WI38 (cell line): ENCODE measurements at regions not wholly inside any gene's neighbourhood (a gene's known extent, or its start where the extent isn't known, plus 50 kb on each side); places are given as distances from the start of the nearest gene placed in this dataset.

Experiments
- H3K4me3 ChIP-seq: 2 replicates; pipeline ENCODE4 v1.5.1; 2011; ENCODE audit warnings: low read depth, mild to moderate bottlenecking, control low read depth, low read length
- CTCF ChIP-seq: IDR thresholded peaks from 2 replicates; pipeline ENCODE4 v1.5.1; 2012; ENCODE audit warnings: low read depth, mild to moderate bottlenecking, control low read depth, low read length

GRCh38 chr13:90535421-90535820 is 812.1 kb upstream of the MIR17HG start:
- no peak overlapping the region for H3K4me3 ChIP-seq
- no peak for TF ChIP-seq CTCF

- TF ChIP-seq CTCF = no peak
- no peak overlapping the region for H3K4me3 ChIP-seq
These were observed 809.4 kb upstream of the MIR17HG start for GRCh38 chr13:90538063-90538462.

GRCh38 chr13:90541346-90541745 is 806.1 kb upstream of the MIR17HG start:
- no peak overlapping the region for H3K4me3 ChIP-seq
- TF ChIP-seq CTCF = no peak

- no peak for TF ChIP-seq CTCF
- no peak overlapping the region for H3K4me3 ChIP-seq
These were observed 804.5 kb upstream of the MIR17HG start for GRCh38 chr13:90542959-90543505.

GRCh38 chr13:90545070-90545840 is 802.2 kb upstream of the MIR17HG start:
- H3K4me3 ChIP-seq = no peak overlapping the region
- no peak for TF ChIP-seq CTCF

GRCh38 chr13:90547272-90547790 is 800.2 kb upstream of the MIR17HG start:
- TF ChIP-seq CTCF = no peak
- H3K4me3 ChIP-seq = no peak overlapping the region

- no peak for TF ChIP-seq CTCF
- no peak overlapping the region for H3K4me3 ChIP-seq
These were observed 796.2 kb upstream of the MIR17HG start for GRCh38 chr13:90551253-90551652.
